ENCODE measurements at regions not wholly inside any gene's neighbourhood (a gene's known extent, or its start where the extent isn't known, plus 50 kb on each side); places are given as distances from the start of the nearest gene placed in this dataset.

GRCh38 chr1:118649369-118650106 is 338.6 kb downstream of the TBX15 start:
- no peak for ATAC-seq (ENCODE audit: insufficient read depth, low FRiP score)
- H3K27ac ChIP-seq (ENCODE audit: low read depth in 1 of 2, low read length in 1 of 2), result no peak overlapping the region
- no peaks in the 10 kb centered on the region for H3K36me3 ChIP-seq (ENCODE audit: control insufficient read depth in 4 of 4, insufficient read depth in 4 of 4, low read length in 4 of 4)
- no peaks in the 10 kb centered on the region for H3K4me1 ChIP-seq (ENCODE audit: control insufficient read depth in 5 of 5, insufficient read depth in 5 of 5, low read length in 5 of 5)
- no peaks in the 10 kb centered on the region for H3K9me3 ChIP-seq (ENCODE audit: control insufficient read depth in 4 of 4, insufficient read depth in 3 of 4, low read length in 3 of 4)
- no peaks in the 10 kb centered on the region for H3K27me3 ChIP-seq (ENCODE audit: control insufficient read depth in 3 of 3, insufficient read depth in 3 of 3, low read length in 2 of 3)
- no peak for DNase-seq
- no peak overlapping the region for H3K9ac ChIP-seq (ENCODE audit: insufficient read depth in 1 of 2, low read length in 2 of 2)
- WGBS, 2 donors, result 63 to 69% methylated on average over 4 of the region's 4 CpGs
- no peak overlapping the region for H3K4me3 ChIP-seq
- TF ChIP-seq CTCF (IDR thresholded peaks at IDR 0.05; ENCODE audit: control extremely low read depth, extremely low read depth), result no peak

DNA sequence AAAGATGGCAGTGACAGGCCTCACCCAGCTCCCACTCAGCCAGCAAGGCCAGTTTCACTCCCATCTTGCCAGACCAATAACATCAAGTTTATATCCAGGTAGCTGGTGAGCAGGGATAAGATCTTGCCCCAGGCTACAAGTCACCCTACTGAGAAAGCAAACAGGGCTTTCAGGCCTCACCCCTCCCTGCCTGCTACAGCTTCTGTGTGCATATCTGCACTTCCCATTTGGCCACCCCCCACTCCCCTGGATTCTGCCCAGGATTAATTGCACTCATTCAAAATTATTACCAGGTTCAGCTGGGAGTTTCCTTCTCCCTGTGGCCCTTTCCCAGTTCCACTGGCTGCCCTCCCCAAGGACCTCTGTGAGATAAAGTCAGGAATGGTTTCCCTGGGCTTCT is 352.1 kb downstream of the TBX15 start:
- H3K27me3 ChIP-seq (ENCODE audit: control insufficient read depth in 3 of 3, insufficient read depth in 3 of 3, low read length in 2 of 3), result no peaks in the 10 kb centered on the region
- TF ChIP-seq CTCF (IDR thresholded peaks at IDR 0.05; ENCODE audit: control extremely low read depth, extremely low read depth), result no peak
- H3K4me1 ChIP-seq (ENCODE audit: control insufficient read depth in 5 of 5, insufficient read depth in 5 of 5, low read length in 5 of 5), result no peaks in the 10 kb centered on the region
- H3K4me3 ChIP-seq, result no peak overlapping the region
- ATAC-seq (ENCODE audit: insufficient read depth, low FRiP score) (no peak), DNase-seq (no peak)
- H3K36me3 ChIP-seq (ENCODE audit: control insufficient read depth in 4 of 4, insufficient read depth in 4 of 4, low read length in 4 of 4), result no peaks in the 10 kb centered on the region
- H3K27ac ChIP-seq (ENCODE audit: low read depth in 1 of 2, low read length in 1 of 2), result no peak overlapping the region
- no peaks in the 10 kb centered on the region for H3K9me3 ChIP-seq (ENCODE audit: control insufficient read depth in 4 of 4, insufficient read depth in 3 of 4, low read length in 3 of 4)
- no peak overlapping the region for H3K9ac ChIP-seq (ENCODE audit: insufficient read depth in 1 of 2, low read length in 2 of 2)

GRCh38 chr1:118627435-118627834 is 360.7 kb downstream of the TBX15 start:
- TF ChIP-seq CTCF (IDR thresholded peaks at IDR 0.05; ENCODE audit: control extremely low read depth, extremely low read depth), result no peak
- Histone ChIP-seq H3K27me3 (ENCODE audit: control insufficient read depth in 3 of 3, insufficient read depth in 3 of 3, low read length in 2 of 3) (no peaks in the 10 kb centered on the region), H3K27ac (ENCODE audit: low read depth in 1 of 2, low read length in 1 of 2) (no peak overlapping the region), H3K36me3 (ENCODE audit: control insufficient read depth in 4 of 4, insufficient read depth in 4 of 4, low read length in 4 of 4) (no peaks in the 10 kb centered on the region), H3K4me1 (ENCODE audit: control insufficient read depth in 5 of 5, insufficient read depth in 5 of 5, low read length in 5 of 5) (peaks cover 0 to 1% (median 0%) of the 10 kb centered on the region in 5 donors), H3K9ac (ENCODE audit: insufficient read depth in 1 of 2, low read length in 2 of 2) (no peak overlapping the region), H3K4me3 (no peak overlapping the region), H3K9me3 (ENCODE audit: control insufficient read depth in 4 of 4, insufficient read depth in 3 of 4, low read length in 3 of 4) (no peaks in the 10 kb centered on the region)
- 91 to 94% methylated on average over 2 of the region's 2 CpGs for WGBS, 2 donors
- ATAC-seq (ENCODE audit: insufficient read depth, low FRiP score), result no peak
- no peak for DNase-seq

DNA sequence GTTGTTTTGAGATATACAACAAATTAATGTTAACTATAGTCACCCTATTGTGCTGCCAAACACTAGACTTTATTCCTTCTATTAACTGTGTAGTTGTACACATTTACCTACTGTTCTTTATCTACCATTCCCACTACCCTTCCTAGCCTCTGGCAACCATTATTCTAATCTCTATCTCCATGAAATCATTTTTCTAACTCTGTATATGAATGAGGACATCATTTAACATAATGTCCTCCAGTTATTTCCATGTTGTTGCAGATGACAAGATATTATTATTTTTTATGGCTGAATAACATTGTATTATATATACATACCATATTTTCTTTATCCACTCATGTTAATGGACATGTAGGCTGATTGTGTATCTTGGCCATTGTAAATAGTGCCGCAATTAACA is 366.3 kb downstream of the TBX15 start:
- 31 to 78% methylated on average over 1 of the region's 1 CpG for WGBS, 2 donors
- H3K9me3 ChIP-seq (ENCODE audit: control insufficient read depth in 4 of 4, insufficient read depth in 3 of 4, low read length in 3 of 4), result peaks cover 0 to 4% (median 0%) of the 10 kb centered on the region in 4 donors
- no peaks in the 10 kb centered on the region for H3K36me3 ChIP-seq (ENCODE audit: control insufficient read depth in 4 of 4, insufficient read depth in 4 of 4, low read length in 4 of 4)
- ATAC-seq (ENCODE audit: insufficient read depth, low FRiP score) (no peak), DNase-seq (no peak)
- H3K9ac ChIP-seq (ENCODE audit: insufficient read depth in 1 of 2, low read length in 2 of 2), result no peak overlapping the region
- H3K27me3 ChIP-seq (ENCODE audit: control insufficient read depth in 3 of 3, insufficient read depth in 3 of 3, low read length in 2 of 3), result no peaks in the 10 kb centered on the region
- no peak for TF ChIP-seq CTCF (IDR thresholded peaks at IDR 0.05; ENCODE audit: control extremely low read depth, extremely low read depth)
- no peak overlapping the region for H3K4me3 ChIP-seq
- H3K27ac ChIP-seq (ENCODE audit: low read depth in 1 of 2, low read length in 1 of 2), result no peak overlapping the region
- H3K4me1 ChIP-seq (ENCODE audit: control insufficient read depth in 5 of 5, insufficient read depth in 5 of 5, low read length in 5 of 5), result no peaks in the 10 kb centered on the region

Data from lung (tissue), 11 donors.